ENCODE measurements at regions not wholly inside any gene's neighbourhood (a gene's known extent, or its start where the extent isn't known, plus 50 kb on each side); places are given as distances from the start of the nearest gene placed in this dataset.

- Histone ChIP-seq H3K36me3 (no peaks in the 10 kb centered on the region), H3K4me1 (no peaks in the 10 kb centered on the region), H3K4me3 (no peak overlapping the region), H3K9me3 (no peaks in the 10 kb centered on the region), H3K27me3 (peaks cover 0 to 65% (median 0%) of the 10 kb centered on the region in 4 donors), H3K27ac (no peak overlapping the region)
- no peak for DNase-seq
- WGBS, 2 donors, result 53 to 61% methylated on average over 6 to 9 of the region's 9 CpGs
- intact Hi-C loops (cut with DNase I), result no loop called here
- TF ChIP-seq POLR2A (IDR thresholded peaks at IDR 0.05) (no peak), CTCF (IDR thresholded peaks at IDR 0.05) (no peak)
Observed at GRCh38 chr12:3355378-3355900, 135.6 kb upstream of the PRMT8 start.

- no peaks in the 10 kb centered on the region for H3K9me3 ChIP-seq
- H3K4me3 ChIP-seq, result no peak overlapping the region
- DNase-seq, result no peak
- no peaks in the 10 kb centered on the region for H3K4me1 ChIP-seq
- intact Hi-C loops (cut with DNase I), result no loop called here
- TF ChIP-seq POLR2A (IDR thresholded peaks at IDR 0.05), result no peak
- no peak for TF ChIP-seq CTCF (IDR thresholded peaks at IDR 0.05)
- 76 to 83% methylated on average over 5 to 8 of the region's 8 CpGs for WGBS, 2 donors
- no peak overlapping the region for H3K27ac ChIP-seq
- H3K36me3 ChIP-seq, result no peaks in the 10 kb centered on the region
- H3K27me3 ChIP-seq, result peaks cover 0 to 66% (median 0%) of the 10 kb centered on the region in 4 donors
Observed at GRCh38 chr12:3357950-3358525, 133.0 kb upstream of the PRMT8 start.

- no peak for DNase-seq
- Histone ChIP-seq H3K9me3 (no peaks in the 10 kb centered on the region), H3K36me3 (no peaks in the 10 kb centered on the region), H3K4me1 (no peaks in the 10 kb centered on the region), H3K27ac (no peak overlapping the region), H3K27me3 (peaks cover 0 to 72% (median 0%) of the 10 kb centered on the region in 4 donors), H3K4me3 (no peak overlapping the region)
- intact Hi-C loops (cut with DNase I), result no loop called here
- TF ChIP-seq CTCF (IDR thresholded peaks at IDR 0.05), result no peak
- TF ChIP-seq POLR2A (IDR thresholded peaks at IDR 0.05), result no peak
- 79 to 85% methylated on average over 2 of the region's 2 CpGs for WGBS, 2 donors
Observed at GRCh38 chr12:3359478-3359877, 131.5 kb upstream of the PRMT8 start.

GRCh38 chr12:3361146-3361545 lies 129.9 kb upstream of the PRMT8 start:
- H3K27me3 ChIP-seq, result peaks cover 0 to 73% (median 6%) of the 10 kb centered on the region in 4 donors
- H3K36me3 ChIP-seq, result no peaks in the 10 kb centered on the region
- H3K27ac ChIP-seq, result no peak overlapping the region
- WGBS, 2 donors, result 78 to 87% methylated on average over 5 to 6 of the region's 6 CpGs
- no peak for TF ChIP-seq CTCF (IDR thresholded peaks at IDR 0.05)
- no peaks in the 10 kb centered on the region for H3K9me3 ChIP-seq
- H3K4me1 ChIP-seq, result peaks cover 0 to 11% (median 6%) of the 10 kb centered on the region in 3 donors
- no peak for DNase-seq
- no peak overlapping the region for H3K4me3 ChIP-seq
- intact Hi-C loops (cut with DNase I), result no loop called here

- TF ChIP-seq POLR2A (IDR thresholded peaks at IDR 0.05) (no peak), CTCF (IDR thresholded peaks at IDR 0.05) (no peak)
- Histone ChIP-seq H3K36me3 (no peaks in the 10 kb centered on the region), H3K4me1 (peaks cover 0 to 14% (median 6%) of the 10 kb centered on the region in 3 donors), H3K9me3 (no peaks in the 10 kb centered on the region), H3K27ac (no peak overlapping the region), H3K27me3 (peaks cover 0 to 89% (median 7%) of the 10 kb centered on the region in 4 donors), H3K4me3 (no peak overlapping the region)
- intact Hi-C loops (cut with DNase I), result no loop called here
- 58 to 78% methylated on average over 4 to 6 of the region's 6 CpGs for WGBS, 2 donors
- DNase-seq, result no peak
Observed at GRCh38 chr12:3362737-3363136, 128.3 kb upstream of the PRMT8 start.

All from esophagus squamous epithelium (tissue), 5 donors.